Neural cell (in vitro differentiated cells): ENCODE measurements at regions not wholly inside any gene's neighbourhood (a gene's known extent, or its start where the extent isn't known, plus 50 kb on each side); places are given as distances from the start of the nearest gene placed in this dataset.

Source experiments
- H2AFZ ChIP-seq: fragments of 200-600, 300-800 bp; sonication (generic), shearing (Covaris generic); 2 replicates; pipeline ENCODE4 v1.6.0; 2014; ENCODE audit warnings: low read depth, mild to moderate bottlenecking, antibody characterized with exemption, low read length, moderate library complexity
- H3F3A ChIP-seq: fragments of 200-600 bp; shearing (Covaris generic); 2 replicates; pipeline ENCODE4 v1.6.1; 2016; ENCODE audit warnings: mild to moderate bottlenecking, moderate library complexity, mixed read lengths, antibody characterized with exemption, low read length; ENCODE audit not compliant: insufficient read depth, poor library complexity, severe bottlenecking
- H3K27ac ChIP-seq: fragments of 200-600, 300-800 bp; sonication (generic), shearing (Covaris generic); 2 replicates; pipeline ENCODE4 v1.5.1; 2014; ENCODE audit warnings: mild to moderate bottlenecking, low read length, moderate library complexity
- H3K27me3 ChIP-seq: fragments of 300-800, 200-600 bp; sonication (generic), shearing (Covaris generic); 2 replicates; pipeline ENCODE4 v1.6.0; 2014; ENCODE audit warnings: mild to moderate bottlenecking, low read depth, low read length, moderate library complexity; ENCODE audit not compliant: insufficient read depth
- H3K36me3 ChIP-seq: fragments of 300-800, 200-600 bp; sonication (generic), shearing (Covaris generic); 2 replicates; pipeline ENCODE4 v1.5.1; 2014; ENCODE audit warnings: mild to moderate bottlenecking, antibody characterized with exemption, low read length, moderate library complexity; ENCODE audit not compliant: insufficient read depth
- H3K4me2 ChIP-seq: fragments of 300-800, 200-600 bp; sonication (generic), shearing (Covaris generic); 2 replicates; pipeline ENCODE4 v1.6.0; 2014; ENCODE audit warnings: mild to moderate bottlenecking, low read length
- H3K4me3 ChIP-seq: fragments of 300-800, 200-600 bp; sonication (generic), shearing (Covaris generic); 2 replicates; pipeline ENCODE4 v1.5.1; 2014; ENCODE audit warnings: mild to moderate bottlenecking, low read length, moderate library complexity
- H3K79me2 ChIP-seq: fragments of 200-600 bp; shearing (Covaris generic); replicated peaks from 2 replicates; pipeline ENCODE4 v1.6.0; 2014; ENCODE audit warnings: mild to moderate bottlenecking, low read length, moderate library complexity; ENCODE audit not compliant: insufficient read depth
- H3K9ac ChIP-seq: fragments of 300-800, 200-600 bp; sonication (generic), shearing (Covaris generic); 2 replicates; pipeline ENCODE4 v1.6.1; 2016; ENCODE audit warnings: mild to moderate bottlenecking, low read length, mixed read lengths
- H3K9me2 ChIP-seq: fragments of 200-600 bp; shearing (Covaris generic); 2 replicates; pipeline ENCODE4 v1.6.1; 2016; ENCODE audit warnings: mild to moderate bottlenecking, low read length, mixed read lengths; ENCODE audit not compliant: insufficient read depth
- H3K9me3 ChIP-seq: fragments of 200-600, 300-800 bp; sonication (generic), shearing (Covaris generic); 2 replicates; pipeline ENCODE4 v1.6.1; 2016; ENCODE audit warnings: mild to moderate bottlenecking, mixed run types, low read length, moderate library complexity, mixed read lengths
- H4K20me1 ChIP-seq: fragments of 200-600 bp; shearing (Covaris generic); 2 replicates; pipeline ENCODE4 v1.6.1; 2016; ENCODE audit warnings: mild to moderate bottlenecking, mixed run types; ENCODE audit not compliant: insufficient read depth
- EP300 ChIP-seq: fragments of 450-650 bp; conservative IDR thresholded peaks from 2 replicates; pipeline ENCODE4 v1.6.1; 2014; ENCODE audit warnings: antibody characterized with exemption, mild to moderate bottlenecking, moderate library complexity; ENCODE audit not compliant: poor library complexity, severe bottlenecking
- EZH2 ChIP-seq: fragments of 200-600, 300-800 bp; shearing (Covaris generic), sonication (generic); IDR thresholded peaks from 2 replicates; pipeline ENCODE4 v1.6.1; 2014; ENCODE audit warnings: antibody characterized with exemption, low read length, borderline replicate concordance, mild to moderate bottlenecking; ENCODE audit not compliant: insufficient read depth, poor library complexity, severe bottlenecking
- MXI1 ChIP-seq: fragments of 450-650 bp; conservative IDR thresholded peaks from 2 replicates; pipeline ENCODE4 v1.6.1; 2014; ENCODE audit warnings: antibody characterized with exemption, mild to moderate bottlenecking; ENCODE audit not compliant: poor library complexity, severe bottlenecking
- POLR2AphosphoS5 ChIP-seq: IDR thresholded peaks from 2 replicates; pipeline ENCODE4 v1.6.1; 2012
- RAD21 ChIP-seq: fragments of 450-650 bp; conservative IDR thresholded peaks from 2 replicates; pipeline ENCODE4 v1.6.1; 2014; ENCODE audit warnings: antibody characterized with exemption, mild to moderate bottlenecking, moderate library complexity
- REST ChIP-seq: IDR thresholded peaks from 2 replicates; pipeline ENCODE4 v1.6.1; 2012; ENCODE audit warnings: borderline replicate concordance
- SMC3 ChIP-seq: fragments of 450-650 bp; conservative IDR thresholded peaks from 2 replicates; pipeline ENCODE4 v1.6.1; 2014; ENCODE audit warnings: antibody characterized with exemption, mild to moderate bottlenecking, moderate library complexity; ENCODE audit not compliant: poor library complexity
- TAF1 ChIP-seq: IDR thresholded peaks from 2 replicates; pipeline ENCODE4 v1.6.1; 2012; ENCODE audit warnings: low read depth
- TF ChIP-seq, protein P1 (sequence below): fragments of 450-650 bp; IDR thresholded peaks from 2 replicates; pipeline ENCODE4 v1.5.1; 2014; ENCODE audit warnings: antibody characterized with exemption, mild to moderate bottlenecking, moderate library complexity; ENCODE audit not compliant: poor library complexity, severe bottlenecking

GRCh38 chr13:26951581-26952177 is 191.1 kb upstream of the GPR12 start:
- Histone ChIP-seq H4K20me1 (no peaks in the 10 kb centered on the region), H3K36me3 (no peaks in the 10 kb centered on the region), H3F3A (no peaks in the 10 kb centered on the region), H3K9me3 (no peaks in the 10 kb centered on the region), H3K4me2 (no peak overlapping the region), H3K9me2 (no peaks in the 10 kb centered on the region), H3K79me2 (no peaks in the 10 kb centered on the region), H3K4me3 (no peak overlapping the region), H2AFZ (no peak overlapping the region), H3K27ac (no peak overlapping the region), H3K27me3 (no peaks in the 10 kb centered on the region), H3K9ac (no peak overlapping the region)
- no peak for TF ChIP-seq SMC3
- TF ChIP-seq RAD21, result no peak
- no peak for TF ChIP-seq MXI1
- no peak for TF ChIP-seq REST
- no peak for TF ChIP-seq TAF1
- no peak for TF ChIP-seq EP300

- Histone ChIP-seq H3K36me3 (no peaks in the 10 kb centered on the region), H3K4me3 (no peak overlapping the region), H3K4me2 (no peak overlapping the region), H3F3A (no peaks in the 10 kb centered on the region), H3K9me2 (no peaks in the 10 kb centered on the region), H3K9ac (no peak overlapping the region), H3K79me2 (no peaks in the 10 kb centered on the region), H3K9me3 (no peaks in the 10 kb centered on the region), H4K20me1 (no peaks in the 10 kb centered on the region), H3K27ac (no peak overlapping the region), H3K27me3 (no peaks in the 10 kb centered on the region), H2AFZ (no peak overlapping the region)
- TF ChIP-seq POLR2AphosphoS5, result no peak
Observed at GRCh38 chr13:26950968-26951367, 190.4 kb upstream of the GPR12 start.

DNA sequence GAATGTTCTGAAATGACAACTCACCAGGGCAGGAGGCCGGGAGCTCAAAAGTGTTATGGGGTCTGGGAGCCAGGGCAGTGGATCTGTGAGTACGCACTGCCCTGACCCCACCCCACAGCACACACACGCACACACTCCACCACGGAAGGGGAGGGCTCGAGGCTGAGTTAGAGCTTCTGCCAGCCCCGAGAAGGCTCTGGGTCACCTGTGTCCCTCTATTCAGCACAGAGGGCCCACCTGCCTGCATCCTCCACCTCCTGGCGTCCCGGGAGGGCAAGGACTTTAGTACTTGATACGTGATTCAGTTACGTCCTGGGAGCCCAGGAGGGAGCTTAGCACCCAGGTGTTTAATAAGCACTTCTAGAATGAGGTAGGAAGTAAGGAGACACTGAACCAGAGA is 190.0 kb upstream of the GPR12 start:
- no peak overlapping the region for H3K4me3 ChIP-seq
- no peaks in the 10 kb centered on the region for H3K27me3 ChIP-seq
- no peak overlapping the region for H2AFZ ChIP-seq
- H3F3A ChIP-seq, result no peaks in the 10 kb centered on the region
- H3K27ac ChIP-seq, result no peak overlapping the region
- TF ChIP-seq REST (no peak), TAF1 (no peak), MXI1 (no peak), RAD21 (no peak), EZH2 (no peak), EP300 (no peak), SMC3 (no peak), POLR2AphosphoS5 (no peak)
- TF ChIP-seq, protein P1, sequence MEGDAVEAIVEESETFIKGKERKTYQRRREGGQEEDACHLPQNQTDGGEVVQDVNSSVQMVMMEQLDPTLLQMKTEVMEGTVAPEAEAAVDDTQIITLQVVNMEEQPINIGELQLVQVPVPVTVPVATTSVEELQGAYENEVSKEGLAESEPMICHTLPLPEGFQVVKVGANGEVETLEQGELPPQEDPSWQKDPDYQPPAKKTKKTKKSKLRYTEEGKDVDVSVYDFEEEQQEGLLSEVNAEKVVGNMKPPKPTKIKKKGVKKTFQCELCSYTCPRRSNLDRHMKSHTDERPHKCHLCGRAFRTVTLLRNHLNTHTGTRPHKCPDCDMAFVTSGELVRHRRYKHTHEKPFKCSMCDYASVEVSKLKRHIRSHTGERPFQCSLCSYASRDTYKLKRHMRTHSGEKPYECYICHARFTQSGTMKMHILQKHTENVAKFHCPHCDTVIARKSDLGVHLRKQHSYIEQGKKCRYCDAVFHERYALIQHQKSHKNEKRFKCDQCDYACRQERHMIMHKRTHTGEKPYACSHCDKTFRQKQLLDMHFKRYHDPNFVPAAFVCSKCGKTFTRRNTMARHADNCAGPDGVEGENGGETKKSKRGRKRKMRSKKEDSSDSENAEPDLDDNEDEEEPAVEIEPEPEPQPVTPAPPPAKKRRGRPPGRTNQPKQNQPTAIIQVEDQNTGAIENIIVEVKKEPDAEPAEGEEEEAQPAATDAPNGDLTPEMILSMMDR, result no peak
- H3K9me3 ChIP-seq, result no peaks in the 10 kb centered on the region
- no peak overlapping the region for H3K4me2 ChIP-seq
- H3K79me2 ChIP-seq, result no peaks in the 10 kb centered on the region
- H3K36me3 ChIP-seq, result no peaks in the 10 kb centered on the region
- H3K9me2 ChIP-seq, result no peaks in the 10 kb centered on the region
- no peak overlapping the region for H3K9ac ChIP-seq
- no peaks in the 10 kb centered on the region for H4K20me1 ChIP-seq
